ENCODE measurements at regions not wholly inside any gene's neighbourhood (a gene's known extent, or its start where the extent isn't known, plus 50 kb on each side); places are given as distances from the start of the nearest gene placed in this dataset.

- TF ChIP-seq CTCF (IDR thresholded peaks at IDR 0.05) (no peak), EZH2 (IDR thresholded peaks at IDR 0.05) (no peak), EZH2phosphoT487 (IDR thresholded peaks at IDR 0.05) (no peak)
These were observed 681.2 kb downstream of the HDGFL1 start for GRCh38 chr6:23250556-23250955.

All from neural progenitor cell (in vitro differentiated cells).